Tibial nerve (tissue), 4 donors: ENCODE measurements at regions not wholly inside any gene's neighbourhood (a gene's known extent, or its start where the extent isn't known, plus 50 kb on each side); places are given as distances from the start of the nearest gene placed in this dataset.

Experiments
- DNase-seq, 2 donors: peaks; one replicate each; pipeline ENCODE4 v3.0.0-alpha.2; 2019; ENCODE audit warnings: low spot score in 2 of 2
- H3K27ac ChIP-seq, 4 donors: fragments of 200-600 bp; sonication (generic) in 3 of 4; one replicate each; pipeline ENCODE4 v1.5.1; 2017 to 2019; ENCODE audit warnings: mild to moderate bottlenecking in 1 of 4
- H3K27me3 ChIP-seq, 2 donors: fragments of 200-600 bp; sonication (generic) in 1 of 2; one replicate each; pipeline versions ENCODE4 v1.5.1 to v1.6.0; 2017 to 2019
- H3K36me3 ChIP-seq, 3 donors: fragments of 200-600 bp; sonication (generic); one replicate each; pipeline ENCODE4 v1.5.1; 2018 to 2019
- H3K4me1 ChIP-seq, 4 donors: fragments of 200-600 bp; sonication (generic) in 3 of 4; one replicate each; pipeline ENCODE4 v1.5.1; 2017 to 2019
- H3K4me3 ChIP-seq, 4 donors: fragments of 200-600 bp; sonication (generic) in 3 of 4; one replicate each; pipeline ENCODE4 v1.5.1; 2017 to 2019; ENCODE audit warnings: mild to moderate bottlenecking in 1 of 4, moderate library complexity in 1 of 4
- H3K9me3 ChIP-seq, 4 donors: fragments of 200-600 bp; sonication (generic) in 3 of 4; one replicate each; pipeline ENCODE4 v1.5.1; 2017 to 2019
- CTCF ChIP-seq, 5 experiments: fragments of 200-600 bp in 3 of 5; fragments of 450-650 bp in 2 of 5; sonication (generic) in 3 of 5; IDR thresholded peaks; one replicate each; pipeline ENCODE4 v1.5.1; 2016 to 2019; ENCODE audit warnings: antibody characterized with exemption in 5 of 5, mild to moderate bottlenecking in 3 of 5, moderate library complexity in 2 of 5
- EP300 ChIP-seq, 2 donors: sonication (generic); formaldehyde crosslinking; IDR thresholded peaks; one replicate each; pipeline ENCODE4 v1.6.1; 2017; ENCODE audit warnings: antibody characterized with exemption in 2 of 2, mild to moderate bottlenecking in 1 of 2
- POLR2A ChIP-seq, 2 donors: fragments of 450-650 bp; IDR thresholded peaks; one replicate each; pipeline ENCODE4 v1.6.1; 2017; ENCODE audit warnings: antibody characterized with exemption in 2 of 2, mild to moderate bottlenecking in 2 of 2, moderate library complexity in 2 of 2
- WGBS, 2 donors: methylation state at CpG; one replicate each; pipeline ENCODE4 v1.1.5; 2018; 5-methylcytosine and 5-hydroxymethylcytosine counted together

- no peaks in the 10 kb centered on the region for H3K4me1 ChIP-seq
- TF ChIP-seq POLR2A (IDR thresholded peaks at IDR 0.05): no peak
- TF ChIP-seq CTCF (IDR thresholded peaks at IDR 0.05): no peak
- no peak for TF ChIP-seq EP300 (IDR thresholded peaks at IDR 0.05)
- DNase-seq: no peak
- WGBS, 2 donors: 75 to 78% methylated on average over 1 of the region's 1 CpG
- H3K27me3 ChIP-seq: no peaks in the 10 kb centered on the region
- H3K36me3 ChIP-seq: no peaks in the 10 kb centered on the region
- H3K4me3 ChIP-seq: no peak overlapping the region
- H3K27ac ChIP-seq: no peak overlapping the region
- H3K9me3 ChIP-seq: no peaks in the 10 kb centered on the region
Measured at GRCh38 chr4:136651278-136651667, 881.0 kb downstream of the PCDH18 start.

- H3K9me3 ChIP-seq: no peaks in the 10 kb centered on the region
- TF ChIP-seq CTCF (IDR thresholded peaks at IDR 0.05): no peak
- TF ChIP-seq EP300 (IDR thresholded peaks at IDR 0.05): no peak
- TF ChIP-seq POLR2A (IDR thresholded peaks at IDR 0.05): no peak
- WGBS, 2 donors: 58 to 73% methylated on average over 5 of the region's 5 CpGs
- H3K36me3 ChIP-seq: no peaks in the 10 kb centered on the region
- no peaks in the 10 kb centered on the region for H3K4me1 ChIP-seq
- DNase-seq: no peak
- H3K27ac ChIP-seq: no peak overlapping the region
- no peaks in the 10 kb centered on the region for H3K27me3 ChIP-seq
- no peak overlapping the region for H3K4me3 ChIP-seq
Measured at GRCh38 chr4:136650541-136651277, 881.6 kb downstream of the PCDH18 start.

- no peaks in the 10 kb centered on the region for H3K9me3 ChIP-seq
- no peak overlapping the region for H3K4me3 ChIP-seq
- no peaks in the 10 kb centered on the region for H3K4me1 ChIP-seq
- H3K27me3 ChIP-seq: no peaks in the 10 kb centered on the region
- no peak for TF ChIP-seq POLR2A (IDR thresholded peaks at IDR 0.05)
- TF ChIP-seq EP300 (IDR thresholded peaks at IDR 0.05): no peak
- no peak for TF ChIP-seq CTCF (IDR thresholded peaks at IDR 0.05)
- H3K27ac ChIP-seq: no peak overlapping the region
- DNase-seq: no peak
- no peaks in the 10 kb centered on the region for H3K36me3 ChIP-seq
Measured at GRCh38 chr4:136644279-136644678, 888.0 kb downstream of the PCDH18 start.

GRCh38 chr4:136643416-136643815 is 888.9 kb downstream of the PCDH18 start:
- Histone ChIP-seq H3K36me3 (no peaks in the 10 kb centered on the region), H3K27me3 (no peaks in the 10 kb centered on the region), H3K4me1 (no peaks in the 10 kb centered on the region), H3K9me3 (no peaks in the 10 kb centered on the region), H3K4me3 (no peak overlapping the region), H3K27ac (no peak overlapping the region)
- 89 to 92% methylated on average over 2 of the region's 2 CpGs for WGBS, 2 donors
- TF ChIP-seq EP300 (IDR thresholded peaks at IDR 0.05) (no peak), CTCF (IDR thresholded peaks at IDR 0.05) (no peak), POLR2A (IDR thresholded peaks at IDR 0.05) (no peak)
- DNase-seq: no peak

- H3K36me3 ChIP-seq: no peaks in the 10 kb centered on the region
- 72 to 74% methylated on average over 9 of the region's 9 CpGs for WGBS, 2 donors
- H3K27me3 ChIP-seq: no peaks in the 10 kb centered on the region
- no peak overlapping the region for H3K4me3 ChIP-seq
- DNase-seq: no peak
- no peak for TF ChIP-seq POLR2A (IDR thresholded peaks at IDR 0.05)
- no peak for TF ChIP-seq EP300 (IDR thresholded peaks at IDR 0.05)
- TF ChIP-seq CTCF (IDR thresholded peaks at IDR 0.05): no peak
- no peaks in the 10 kb centered on the region for H3K4me1 ChIP-seq
- H3K27ac ChIP-seq: no peak overlapping the region
- no peaks in the 10 kb centered on the region for H3K9me3 ChIP-seq
Measured at GRCh38 chr4:136637071-136637777, 895.1 kb downstream of the PCDH18 start.
